WTC11 (cell line): ENCODE measurements at regions not wholly inside any gene's neighbourhood (a gene's known extent, or its start where the extent isn't known, plus 50 kb on each side); places are given as distances from the start of the nearest gene placed in this dataset.

ENCODE experiments used
- ATF1 ChIP-seq: sonication (generic); formaldehyde crosslinking; IDR thresholded peaks from 2 replicates; pipeline ENCODE4 v1.8.1; 2023; ENCODE audit warnings: mild to moderate bottlenecking, moderate library complexity, missing genetic modification reagents
- CBFB ChIP-seq: sonication (generic); formaldehyde crosslinking; IDR thresholded peaks from 2 replicates; pipeline ENCODE4 v1.8.1; 2022; ENCODE audit warnings: mild to moderate bottlenecking, low read depth, missing genetic modification reagents
- CTCF ChIP-seq: fragments of 200-600 bp; IDR thresholded peaks from 2 replicates; pipeline ENCODE4 v1.8.0; 2022; ENCODE audit warnings: antibody characterized with exemption
- ERG ChIP-seq: fragments of 250-450 bp; sonication (Bioruptor Pico); IDR thresholded peaks from 2 replicates; pipeline ENCODE4 v1.8.0; 2021; ENCODE audit warnings: mild to moderate bottlenecking
- ESRRA ChIP-seq: sonication (generic); formaldehyde crosslinking; IDR thresholded peaks from 2 replicates; pipeline ENCODE4 v1.8.1; 2022; ENCODE audit warnings: mild to moderate bottlenecking, missing genetic modification reagents, borderline replicate concordance
- HMGXB4 ChIP-seq: sonication (generic); formaldehyde crosslinking; IDR thresholded peaks from 2 replicates; pipeline ENCODE4 v1.8.1; 2023; ENCODE audit warnings: mild to moderate bottlenecking, moderate library complexity, missing genetic modification reagents
- IRF1 ChIP-seq: sonication (generic); formaldehyde crosslinking; IDR thresholded peaks from 2 replicates; pipeline ENCODE4 v1.8.0; 2023; ENCODE audit warnings: missing genetic modification reagents
- IRF2 ChIP-seq: sonication (generic); formaldehyde crosslinking; IDR thresholded peaks from 2 replicates; pipeline ENCODE4 v1.8.0; 2022; ENCODE audit warnings: low read depth, missing genetic modification reagents, borderline replicate concordance
- MAX ChIP-seq: sonication (generic); formaldehyde crosslinking; IDR thresholded peaks from 2 replicates; pipeline ENCODE4 v1.8.0; 2022; ENCODE audit warnings: mild to moderate bottlenecking, missing genetic modification reagents
- TP53 ChIP-seq: sonication (generic); formaldehyde crosslinking; IDR thresholded peaks from 2 replicates; pipeline ENCODE4 v1.8.1; 2023; ENCODE audit warnings: mild to moderate bottlenecking, missing genetic modification reagents
- USF1 ChIP-seq: sonication (generic); formaldehyde crosslinking; IDR thresholded peaks from 2 replicates; pipeline ENCODE4 v1.8.0; 2022; ENCODE audit warnings: mild to moderate bottlenecking, missing genetic modification reagents
- USF2 ChIP-seq: sonication (generic); formaldehyde crosslinking; IDR thresholded peaks from 2 replicates; pipeline ENCODE4 v1.8.1; 2023; ENCODE audit warnings: mild to moderate bottlenecking, missing genetic modification reagents, moderate library complexity

GRCh38 chr2:7096726-7097352, 179.6 kb downstream of the RNF144A start:
- TF ChIP-seq CBFB, result no peak
- no peak for TF ChIP-seq CTCF
- TF ChIP-seq ESRRA (CRISPR knock-in tag), result no peak
- TF ChIP-seq IRF1, result no peak
- no peak for TF ChIP-seq IRF2 (CRISPR knock-in tag)
- TF ChIP-seq ERG (CRISPR knock-in tag), result no peak
- TF ChIP-seq TP53 (CRISPR knock-in tag), result no peak
- no peak for TF ChIP-seq USF2
- TF ChIP-seq MAX (CRISPR knock-in tag), result no peak
- no peak for TF ChIP-seq USF1 (CRISPR knock-in tag)
- TF ChIP-seq ATF1 (CRISPR knock-in tag), result no peak
- no peak for TF ChIP-seq HMGXB4 (CRISPR knock-in tag)
